B cell (primary cell): ENCODE measurements at regions not wholly inside any gene's neighbourhood (a gene's known extent, or its start where the extent isn't known, plus 50 kb on each side); places are given as distances from the start of the nearest gene placed in this dataset.

Experiments
- ATAC-seq: fragments of 200-7000 bp; cut with Tn5 transposase; one replicate; pipeline ENCODE4 v1.10.0; 2021; ENCODE audit warnings: low read depth, mild to moderate bottlenecking, moderate number of reproducible peaks, moderate library complexity
- CTCF ChIA-PET: fragments of 350-600 bp; sonication (Branson Sonifier 250); formaldehyde crosslinking; loops from one replicate; lab custom pipeline; 2021; ENCODE audit warnings: antibody characterized with exemption, inconsistent platforms; lab: Charles Lee
- POLR2A ChIA-PET: fragments of 350-600 bp; sonication (Branson Sonifier 250); formaldehyde crosslinking; loops from one replicate; lab custom pipeline; 2021; ENCODE audit warnings: antibody characterized with exemption; lab: Charles Lee
- DNase-seq: peaks from one replicate; pipeline ENCODE4 v3.0.0; 2013
- H2AFZ ChIP-seq: 2 replicates; pipeline ENCODE4 v1.6.1; 2012; ENCODE audit warnings: mild to moderate bottlenecking, low read depth, low read length; ENCODE audit not compliant: insufficient read depth, poor library complexity, severe bottlenecking
- H3K27ac ChIP-seq, 2 donors: 1 replicate in 1 of 2; 2 replicates in 1 of 2; pipeline ENCODE4 v1.5.1; 2012 to 2013; ENCODE audit warnings: low read length in 2 of 2, mild to moderate bottlenecking in 2 of 2, moderate library complexity in 1 of 2
- H3K27me3 ChIP-seq, 4 experiments: fragments of 200-600 bp in 1 of 4; sonication (generic) in 1 of 4; replicated peaks in 1 of 4; 1 replicate in 2 of 4; 2 replicates in 2 of 4; pipeline versions ENCODE4 v1.6.1 to v1.7.0; 2013 to 2016; ENCODE audit warnings: low read length in 3 of 4, mild to moderate bottlenecking in 2 of 4, mixed read lengths in 1 of 4, moderate library complexity in 1 of 4; ENCODE audit not compliant: insufficient read depth in 4 of 4, control insufficient read depth in 3 of 4; ENCODE audit errors: control extremely low read depth in 1 of 4
- H3K36me3 ChIP-seq, 2 experiments: replicated peaks in 1 of 2; 1 replicate in 1 of 2; 2 replicates in 1 of 2; pipeline versions ENCODE4 v1.6.1 to v1.7.1; 2013; ENCODE audit warnings: low read length in 1 of 2; ENCODE audit not compliant: insufficient read depth in 2 of 2, control insufficient read depth in 1 of 2; ENCODE audit errors: control extremely low read depth in 1 of 2, extremely low read depth in 1 of 2
- H3K4me1 ChIP-seq, 2 donors: fragments of 200-600 bp in 1 of 2; sonication (generic) in 1 of 2; 1 replicate in 1 of 2; 2 replicates in 1 of 2; pipeline versions ENCODE4 v1.5.1 to v1.6.1; 2013 to 2017; ENCODE audit warnings: low read length in 2 of 2; ENCODE audit not compliant: control insufficient read depth in 2 of 2, insufficient read depth in 2 of 2
- H3K4me2 ChIP-seq: replicated peaks from 2 replicates; pipeline ENCODE3; 2012; ENCODE audit warnings: mild to moderate bottlenecking, low read depth, low read length; ENCODE audit not compliant: poor library complexity, severe bottlenecking
- H3K4me3 ChIP-seq, 5 experiments: fragments of 200-600 bp in 1 of 5; sonication (generic) in 1 of 5; 1 replicate in 3 of 5; 2 replicates in 2 of 5; pipeline versions ENCODE4 v1.5.1 to v1.7.0; 2011 to 2016; ENCODE audit warnings: low read length in 4 of 5, mild to moderate bottlenecking in 4 of 5, low read depth in 2 of 5, control low read depth in 1 of 5, moderate library complexity in 1 of 5; ENCODE audit not compliant: insufficient read depth in 1 of 5; ENCODE audit errors: control extremely low read depth in 1 of 5, extremely low read depth in 1 of 5
- H3K79me2 ChIP-seq: fragments of 200-600 bp; sonication (generic); one replicate; pipeline ENCODE4 v1.6.0; 2016; ENCODE audit warnings: low read length; ENCODE audit not compliant: control insufficient read depth, insufficient read depth
- H3K9ac ChIP-seq: fragments of 200-600 bp; sonication (generic); 2 replicates; pipeline ENCODE4 v1.6.1; 2017; ENCODE audit warnings: mild to moderate bottlenecking, low read length, moderate library complexity
- H3K9me3 ChIP-seq, 3 donors: one replicate each; pipeline versions ENCODE4 v1.6.1 to v1.7.1; 2013; ENCODE audit warnings: low read length in 2 of 3; ENCODE audit not compliant: control insufficient read depth in 2 of 3, insufficient read depth in 1 of 3; ENCODE audit errors: control extremely low read depth in 1 of 3
- H4K20me1 ChIP-seq: 2 replicates; pipeline ENCODE4 v1.6.0; 2012; ENCODE audit warnings: mild to moderate bottlenecking, low read length; ENCODE audit not compliant: insufficient read depth, control insufficient read depth, poor library complexity, severe bottlenecking
- H3K27ac Mint-ChIP-seq: one replicate; pipeline ENCODE4 v1.8.0; 2021; ENCODE audit warnings: mixed read lengths
- H3K27me3 Mint-ChIP-seq: one replicate; pipeline ENCODE4 v1.8.0; 2021; ENCODE audit warnings: mixed read lengths
- H3K4me1 Mint-ChIP-seq: one replicate; pipeline ENCODE4 v1.8.0; 2021; ENCODE audit warnings: mixed read lengths
- H3K4me3 Mint-ChIP-seq: one replicate; pipeline ENCODE4 v1.8.0; 2021; ENCODE audit warnings: mixed read lengths
- H3K9me3 Mint-ChIP-seq: one replicate; pipeline ENCODE4 v1.8.0; 2022; ENCODE audit warnings: mixed read lengths; ENCODE audit not compliant: insufficient read depth
- CTCF ChIP-seq: fragments of 200-600 bp; IDR thresholded peaks from one replicate; pipeline ENCODE4 v1.8.0; 2022; ENCODE audit warnings: antibody characterized with exemption, mild to moderate bottlenecking
- EZH2 ChIP-seq: IDR thresholded peaks from 2 replicates; pipeline ENCODE4 v1.6.1; 2012; ENCODE audit warnings: borderline replicate concordance, low read depth, mild to moderate bottlenecking, moderate library complexity, low read length; ENCODE audit not compliant: insufficient read depth, poor library complexity, severe bottlenecking
- WGBS: methylation state at CpG from one replicate; pipeline ENCODE4 v1.1.5; 2013; ENCODE audit warnings: missing lambda C conversion rate; ENCODE audit not compliant: insufficient coverage; 5-methylcytosine and 5-hydroxymethylcytosine counted together
- intact Hi-C: fragments of 100-400 bp; cut with micrococcal nuclease; formaldehyde crosslinking; loops from one replicate; pipeline ENCODE4 v1.10.0; 2022

- intact Hi-C loops = no loop called here
- ChIA-PET CTCF (no interaction called here), POLR2A (interaction anchor here (1.0 kb wide), 1 partner anchor 137 kb away, joined by 5 read pairs; no protein-coding TSS in a partner anchor)
- no peak overlapping the region for H3K4me2 ChIP-seq
- Mint-ChIP-seq H3K27ac (no peak overlapping the region), H3K27me3 (no peaks in the 10 kb centered on the region), H3K4me3 (no peak overlapping the region), H3K9me3 (no peaks in the 10 kb centered on the region), H3K4me1 (no peaks in the 10 kb centered on the region)
- no peaks in the 10 kb centered on the region for H3K79me2 ChIP-seq
- no peak for ATAC-seq
- H3K4me3 ChIP-seq = no peak overlapping the region
- no peak overlapping the region for H3K27ac ChIP-seq
- no peak overlapping the region for H3K9ac ChIP-seq
- 100% methylated on average over 2 of the region's 5 CpGs for WGBS
- no peak for DNase-seq
- H3K4me1 ChIP-seq = no peaks in the 10 kb centered on the region
- no peak for TF ChIP-seq EZH2
- TF ChIP-seq CTCF = no peak
- H3K27me3 ChIP-seq = no peaks in the 10 kb centered on the region
- H3K36me3 ChIP-seq = no peaks in the 10 kb centered on the region
- H2AFZ ChIP-seq = no peak overlapping the region
- no peaks in the 10 kb centered on the region for H4K20me1 ChIP-seq
- H3K9me3 ChIP-seq = no peaks in the 10 kb centered on the region
Measured at GRCh38 chr18:51857989-51858388, 482.0 kb upstream of the DCC start.

GRCh38 chr18:51861046-51861445 lies 479.0 kb upstream of the DCC start:
- no CpG with 5 or more reads among the region's 2 CpGs for WGBS
- ChIA-PET CTCF (no interaction called here), POLR2A (no interaction called here)
- Histone ChIP-seq H3K27ac (no peak overlapping the region), H3K36me3 (no peaks in the 10 kb centered on the region), H3K4me3 (no peak overlapping the region), H3K4me1 (no peaks in the 10 kb centered on the region), H3K4me2 (no peak overlapping the region), H3K9ac (no peak overlapping the region), H3K9me3 (peaks cover 0 to 6% (median 0%) of the 10 kb centered on the region in 3 donors), H3K27me3 (no peaks in the 10 kb centered on the region), H4K20me1 (no peaks in the 10 kb centered on the region), H2AFZ (no peak overlapping the region), H3K79me2 (no peaks in the 10 kb centered on the region)
- intact Hi-C loops = no loop called here
- Mint-ChIP-seq H3K4me1 (no peaks in the 10 kb centered on the region), H3K9me3 (peaks cover 2% of the 10 kb centered on the region), H3K27ac (no peak overlapping the region), H3K4me3 (no peak overlapping the region), H3K27me3 (no peaks in the 10 kb centered on the region)
- ATAC-seq (no peak), DNase-seq (no peak)
- TF ChIP-seq EZH2 (no peak), CTCF (no peak)
